Astrocyte (in vitro differentiated cells and primary cell): ENCODE measurements at regions not wholly inside any gene's neighbourhood (a gene's known extent, or its start where the extent isn't known, plus 50 kb on each side); places are given as distances from the start of the nearest gene placed in this dataset.

Experiments
- DNase-seq: peaks from one replicate; pipeline ENCODE4 v3.0.0-alpha.2; 2010; ENCODE audit warnings: low read depth
- FAIRE-seq: peaks from 2 replicates; lab custom pipeline; 2011; peaks lifted over from hg19 to GRCh38; lab: Jason Lieb, UNC
- H2AFZ ChIP-seq: 2 replicates; pipeline ENCODE4 v1.6.0; 2012; ENCODE audit warnings: low read depth, low read length, inconsistent platforms
- H3K27ac ChIP-seq: 2 replicates; pipeline ENCODE4 v1.5.1; 2011; ENCODE audit warnings: low read depth, low read length, inconsistent platforms
- H3K27me3 ChIP-seq: 2 replicates; pipeline ENCODE4 v1.6.0; 2011; ENCODE audit warnings: low read length, inconsistent platforms; ENCODE audit not compliant: insufficient read depth
- H3K36me3 ChIP-seq: 2 replicates; pipeline ENCODE4 v1.5.1; 2011; ENCODE audit warnings: low read length, inconsistent platforms; ENCODE audit not compliant: insufficient read depth
- H3K4me1 ChIP-seq: 2 replicates; pipeline ENCODE4 v1.5.1; 2011; ENCODE audit warnings: low read length, inconsistent platforms; ENCODE audit not compliant: insufficient read depth
- H3K4me2 ChIP-seq: 2 replicates; pipeline ENCODE4 v1.6.0; 2012; ENCODE audit warnings: low read length, inconsistent platforms
- H3K4me3 ChIP-seq: 2 replicates; pipeline ENCODE4 v1.5.1; 2011; ENCODE audit warnings: low read depth, mild to moderate bottlenecking, low read length, inconsistent platforms; ENCODE audit not compliant: insufficient read depth
- H3K79me2 ChIP-seq: 2 replicates; pipeline ENCODE4 v1.6.0; 2012; ENCODE audit warnings: mild to moderate bottlenecking, low read length, inconsistent platforms; ENCODE audit not compliant: insufficient read depth
- H3K9ac ChIP-seq: 2 replicates; pipeline ENCODE4 v1.6.0; 2012; ENCODE audit warnings: mild to moderate bottlenecking, low read length, inconsistent platforms
- H3K9me3 ChIP-seq: 2 replicates; pipeline ENCODE4 v1.5.1; 2012; ENCODE audit warnings: low read depth, mild to moderate bottlenecking, low read length, inconsistent platforms; ENCODE audit not compliant: insufficient read depth
- H4K20me1 ChIP-seq: 2 replicates; pipeline ENCODE4 v1.6.0; 2012; ENCODE audit warnings: low read length, inconsistent platforms; ENCODE audit not compliant: insufficient read depth
- H3K27ac Mint-ChIP-seq: one replicate; pipeline ENCODE4 v1.8.0; 2021; ENCODE audit warnings: mild to moderate bottlenecking, mixed read lengths; ENCODE audit not compliant: unreplicated experiment
- H3K27me3 Mint-ChIP-seq: one replicate; pipeline ENCODE4 v1.8.0; 2021; ENCODE audit warnings: low read depth, mixed read lengths; ENCODE audit not compliant: unreplicated experiment
- H3K36me3 Mint-ChIP-seq: one replicate; pipeline ENCODE4 v1.8.0; 2021; ENCODE audit warnings: low read depth, mixed read lengths; ENCODE audit not compliant: unreplicated experiment
- H3K4me1 Mint-ChIP-seq: one replicate; pipeline ENCODE4 v1.8.0; 2021; ENCODE audit warnings: low read depth, mixed read lengths; ENCODE audit not compliant: unreplicated experiment
- H3K4me3 Mint-ChIP-seq: one replicate; pipeline ENCODE4 v1.8.0; 2021; ENCODE audit warnings: mild to moderate bottlenecking, moderate library complexity, mixed read lengths; ENCODE audit not compliant: unreplicated experiment
- H3K9me3 Mint-ChIP-seq: one replicate; pipeline ENCODE4 v1.8.0; 2021; ENCODE audit warnings: mild to moderate bottlenecking, mixed read lengths; ENCODE audit not compliant: unreplicated experiment
- EZH2 ChIP-seq: IDR thresholded peaks from 2 replicates; pipeline ENCODE4 v1.6.1; 2012; ENCODE audit warnings: mild to moderate bottlenecking, low read length, inconsistent platforms; ENCODE audit not compliant: insufficient read depth
- TF ChIP-seq, protein P1 (sequence below): IDR thresholded peaks from 2 replicates; pipeline ENCODE4 v1.5.1; 2011; ENCODE audit warnings: low read depth, mild to moderate bottlenecking, inconsistent platforms, low read length, moderate library complexity; ENCODE audit not compliant: insufficient read depth

- no peak overlapping the region for H3K4me3 ChIP-seq
- H3K36me3 ChIP-seq = no peaks in the 10 kb centered on the region
- H3K4me2 ChIP-seq = no peak overlapping the region
- H3K9ac ChIP-seq = no peak overlapping the region
- peaks cover 3% of the 10 kb centered on the region for H3K4me1 ChIP-seq
- no peak for DNase-seq
- H3K9me3 Mint-ChIP-seq = no peaks in the 10 kb centered on the region
- no peaks in the 10 kb centered on the region for H3K9me3 ChIP-seq
- no peaks in the 10 kb centered on the region for H3K27me3 Mint-ChIP-seq
- H2AFZ ChIP-seq = no peak overlapping the region
- H3K27ac Mint-ChIP-seq = no peak overlapping the region
- H4K20me1 ChIP-seq = peaks cover 24% of the 10 kb centered on the region
- H3K4me3 Mint-ChIP-seq = no peak overlapping the region
- H3K4me1 Mint-ChIP-seq = peaks cover 16% of the 10 kb centered on the region
- no peak for FAIRE-seq
- H3K79me2 ChIP-seq = peaks cover 38% of the 10 kb centered on the region
- TF ChIP-seq, protein P1, sequence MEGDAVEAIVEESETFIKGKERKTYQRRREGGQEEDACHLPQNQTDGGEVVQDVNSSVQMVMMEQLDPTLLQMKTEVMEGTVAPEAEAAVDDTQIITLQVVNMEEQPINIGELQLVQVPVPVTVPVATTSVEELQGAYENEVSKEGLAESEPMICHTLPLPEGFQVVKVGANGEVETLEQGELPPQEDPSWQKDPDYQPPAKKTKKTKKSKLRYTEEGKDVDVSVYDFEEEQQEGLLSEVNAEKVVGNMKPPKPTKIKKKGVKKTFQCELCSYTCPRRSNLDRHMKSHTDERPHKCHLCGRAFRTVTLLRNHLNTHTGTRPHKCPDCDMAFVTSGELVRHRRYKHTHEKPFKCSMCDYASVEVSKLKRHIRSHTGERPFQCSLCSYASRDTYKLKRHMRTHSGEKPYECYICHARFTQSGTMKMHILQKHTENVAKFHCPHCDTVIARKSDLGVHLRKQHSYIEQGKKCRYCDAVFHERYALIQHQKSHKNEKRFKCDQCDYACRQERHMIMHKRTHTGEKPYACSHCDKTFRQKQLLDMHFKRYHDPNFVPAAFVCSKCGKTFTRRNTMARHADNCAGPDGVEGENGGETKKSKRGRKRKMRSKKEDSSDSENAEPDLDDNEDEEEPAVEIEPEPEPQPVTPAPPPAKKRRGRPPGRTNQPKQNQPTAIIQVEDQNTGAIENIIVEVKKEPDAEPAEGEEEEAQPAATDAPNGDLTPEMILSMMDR = no peak
- no peaks in the 10 kb centered on the region for H3K36me3 Mint-ChIP-seq
- H3K27me3 ChIP-seq = no peaks in the 10 kb centered on the region
- no peak overlapping the region for H3K27ac ChIP-seq
These were observed 54.8 kb downstream of the UTRN start for GRCh38 chr6:144339859-144340452.

- Mint-ChIP-seq H3K27ac (no peak overlapping the region), H3K27me3 (no peaks in the 10 kb centered on the region), H3K4me3 (no peak overlapping the region), H3K36me3 (peaks cover 3% of the 10 kb centered on the region), H3K9me3 (no peaks in the 10 kb centered on the region), H3K4me1 (peaks cover 19% of the 10 kb centered on the region)
- DNase-seq = no peak
- no peak overlapping the region for H2AFZ ChIP-seq
- no peaks in the 10 kb centered on the region for H3K27me3 ChIP-seq
- H4K20me1 ChIP-seq = peaks cover 16% of the 10 kb centered on the region
- no peak overlapping the region for H3K27ac ChIP-seq
- TF ChIP-seq EZH2 = no peak
- TF ChIP-seq, protein P1 = no peak
- peaks cover 38% of the 10 kb centered on the region for H3K79me2 ChIP-seq
- H3K4me2 ChIP-seq = no peak overlapping the region
- H3K4me3 ChIP-seq = no peak overlapping the region
- H3K9ac ChIP-seq = no peak overlapping the region
- H3K36me3 ChIP-seq = no peaks in the 10 kb centered on the region
- H3K9me3 ChIP-seq = no peaks in the 10 kb centered on the region
- H3K4me1 ChIP-seq = peaks cover 3% of the 10 kb centered on the region
- FAIRE-seq = no peak
These were observed 55.6 kb downstream of the UTRN start for GRCh38 chr6:144340541-144341371.
